OCI-LY1 (cell line): ENCODE measurements at regions not wholly inside any gene's neighbourhood (a gene's known extent, or its start where the extent isn't known, plus 50 kb on each side); places are given as distances from the start of the nearest gene placed in this dataset.

Source experiments
- H2AFZ ChIP-seq: fragments of 200-600 bp; sonication (generic), shearing (Covaris generic); 2 replicates; pipeline ENCODE4 v1.6.0; 2014; ENCODE audit warnings: antibody characterized with exemption, mild to moderate bottlenecking, low read length
- H3F3A ChIP-seq: fragments of 200-600 bp; sonication (generic), shearing (Covaris generic); 2 replicates; pipeline ENCODE4 v1.6.0; 2014; ENCODE audit warnings: mild to moderate bottlenecking, antibody characterized with exemption, low read length, moderate library complexity; ENCODE audit not compliant: insufficient read depth
- H3K27ac ChIP-seq: fragments of 200-600 bp; sonication (generic); 2 replicates; pipeline ENCODE4 v1.5.1; 2014; ENCODE audit warnings: low read length, mixed run types, mild to moderate bottlenecking, low read depth; ENCODE audit not compliant: poor library complexity, severe bottlenecking
- H3K27me3 ChIP-seq: fragments of 200-600 bp; sonication (generic); 2 replicates; pipeline ENCODE4 v1.6.0; 2014; ENCODE audit warnings: antibody characterized with exemption, mild to moderate bottlenecking, low read length, moderate library complexity; ENCODE audit not compliant: insufficient read depth
- H3K36me3 ChIP-seq: fragments of 200-600 bp; sonication (generic); 2 replicates; pipeline ENCODE4 v1.6.1; 2014; ENCODE audit warnings: mild to moderate bottlenecking, antibody characterized with exemption, low read length, moderate library complexity, mixed read lengths; ENCODE audit not compliant: insufficient read depth
- H3K4me1 ChIP-seq: fragments of 200-600 bp; sonication (generic); 2 replicates; pipeline ENCODE4 v1.5.1; 2014; ENCODE audit warnings: mild to moderate bottlenecking, low read length, moderate library complexity; ENCODE audit not compliant: insufficient read depth, severe bottlenecking
- H3K4me2 ChIP-seq: fragments of 200-600 bp; sonication (generic), shearing (Covaris generic); 2 replicates; pipeline ENCODE4 v1.6.1; 2014; ENCODE audit warnings: low read length
- H3K4me3 ChIP-seq: fragments of 200-600 bp; sonication (generic); 2 replicates; pipeline ENCODE4 v1.5.1; 2014; ENCODE audit warnings: low read length, low read depth, mild to moderate bottlenecking, mixed read lengths; ENCODE audit not compliant: poor library complexity, severe bottlenecking
- H3K79me2 ChIP-seq: fragments of 200-600 bp; shearing (Covaris generic); 2 replicates; pipeline ENCODE4 v1.6.1; 2016; ENCODE audit warnings: mixed run types, low read length, mixed read lengths; ENCODE audit not compliant: insufficient read depth
- H3K9ac ChIP-seq: fragments of 200-600 bp; sonication (generic), shearing (Covaris generic); 2 replicates; pipeline ENCODE4 v1.6.1; 2014; ENCODE audit warnings: mild to moderate bottlenecking, low read length, mixed read lengths
- H3K9me2 ChIP-seq: fragments of 200-600 bp; sonication (generic), shearing (Covaris generic); 2 replicates; pipeline ENCODE4 v1.6.1; 2014; ENCODE audit warnings: low read depth, mild to moderate bottlenecking, low read length, mixed read lengths
- H3K9me3 ChIP-seq: fragments of 200-600 bp; shearing (Covaris generic); 2 replicates; pipeline ENCODE4 v1.6.1; 2014; ENCODE audit warnings: low read length, mixed read lengths
- H4K20me1 ChIP-seq: fragments of 200-600 bp; sonication (generic), shearing (Covaris generic); 2 replicates; pipeline ENCODE4 v1.6.0; 2016; ENCODE audit warnings: mild to moderate bottlenecking, low read length; ENCODE audit not compliant: insufficient read depth
- CTCF ChIP-seq: fragments of 200-600 bp; sonication (generic), shearing (Covaris generic); IDR thresholded peaks from 2 replicates; pipeline ENCODE4 v1.5.1; 2017; ENCODE audit warnings: mild to moderate bottlenecking, antibody characterized with exemption, low read length, moderate library complexity, mixed read lengths
- EZH2 ChIP-seq: fragments of 200-600 bp; sonication (generic), shearing (Covaris generic); IDR thresholded peaks from 2 replicates; pipeline ENCODE4 v1.8.0; 2017; ENCODE audit warnings: borderline replicate concordance, mixed run types, mild to moderate bottlenecking, antibody characterized with exemption, low read length, moderate library complexity, mixed read lengths

- TF ChIP-seq EZH2 (no peak), CTCF (no peak)
- no peaks in the 10 kb centered on the region for H3F3A ChIP-seq
- H3K4me3 ChIP-seq: no peak overlapping the region
- H3K4me1 ChIP-seq: no peaks in the 10 kb centered on the region
- no peaks in the 10 kb centered on the region for H3K36me3 ChIP-seq
- H3K9me3 ChIP-seq: no peaks in the 10 kb centered on the region
- no peaks in the 10 kb centered on the region for H3K79me2 ChIP-seq
- H3K4me2 ChIP-seq: no peak overlapping the region
- no peaks in the 10 kb centered on the region for H3K9me2 ChIP-seq
- no peak overlapping the region for H3K9ac ChIP-seq
- no peaks in the 10 kb centered on the region for H3K27me3 ChIP-seq
- no peaks in the 10 kb centered on the region for H4K20me1 ChIP-seq
- H2AFZ ChIP-seq: no peak overlapping the region
- no peak overlapping the region for H3K27ac ChIP-seq
These were observed 710.2 kb upstream of the SLC39A10 start for GRCh38 chr2:194946826-194947225.

DNA sequence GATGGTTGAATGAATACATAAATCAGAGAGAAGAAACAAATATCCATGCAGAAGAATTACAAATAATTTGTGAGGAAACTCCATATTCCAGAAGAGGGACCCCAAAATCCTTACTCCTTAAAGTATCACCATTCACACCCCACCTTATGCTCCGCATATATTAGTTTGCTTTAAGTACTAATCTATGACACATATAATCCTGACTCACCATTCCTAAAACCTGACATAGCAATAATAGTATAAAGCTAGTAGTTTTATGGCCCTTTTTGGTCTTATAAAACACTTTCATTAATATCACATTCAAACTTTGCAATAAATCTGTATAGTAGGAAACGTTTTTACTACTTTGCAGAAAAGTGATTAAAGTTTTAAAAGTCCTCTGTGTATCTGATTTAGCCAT is 719.0 kb upstream of the SLC39A10 start:
- H3K4me3 ChIP-seq: no peak overlapping the region
- H3K9ac ChIP-seq: no peak overlapping the region
- no peaks in the 10 kb centered on the region for H3K9me2 ChIP-seq
- no peaks in the 10 kb centered on the region for H3K4me1 ChIP-seq
- TF ChIP-seq CTCF: no peak
- no peak for TF ChIP-seq EZH2
- H3K27me3 ChIP-seq: no peaks in the 10 kb centered on the region
- H3K27ac ChIP-seq: no peak overlapping the region
- no peaks in the 10 kb centered on the region for H3K36me3 ChIP-seq
- no peak overlapping the region for H3K4me2 ChIP-seq
- no peaks in the 10 kb centered on the region for H3F3A ChIP-seq
- no peaks in the 10 kb centered on the region for H3K9me3 ChIP-seq
- no peaks in the 10 kb centered on the region for H3K79me2 ChIP-seq
- no peak overlapping the region for H2AFZ ChIP-seq
- H4K20me1 ChIP-seq: no peaks in the 10 kb centered on the region

- no peaks in the 10 kb centered on the region for H4K20me1 ChIP-seq
- no peak overlapping the region for H2AFZ ChIP-seq
These were observed 729.5 kb upstream of the SLC39A10 start for GRCh38 chr2:194927489-194927888.

More at GRCh38 chr2:194927489-194927888, 729.5 kb upstream of the SLC39A10 start:
- H3K4me1 ChIP-seq: no peaks in the 10 kb centered on the region
- H3K36me3 ChIP-seq: no peaks in the 10 kb centered on the region
- no peaks in the 10 kb centered on the region for H3K27me3 ChIP-seq
- no peaks in the 10 kb centered on the region for H3K9me3 ChIP-seq
- no peak overlapping the region for H3K9ac ChIP-seq
- TF ChIP-seq CTCF: no peak
- H3K4me3 ChIP-seq: no peak overlapping the region
- no peak overlapping the region for H3K4me2 ChIP-seq
- no peaks in the 10 kb centered on the region for H3K9me2 ChIP-seq
- H3K79me2 ChIP-seq: no peaks in the 10 kb centered on the region
- H3K27ac ChIP-seq: no peak overlapping the region
- H3F3A ChIP-seq: no peaks in the 10 kb centered on the region
